Lower leg skin (tissue), 3 donors: ENCODE measurements at regions not wholly inside any gene's neighbourhood (a gene's known extent, or its start where the extent isn't known, plus 50 kb on each side); places are given as distances from the start of the nearest gene placed in this dataset.

Experiments
- POLR2A ChIP-seq, 2 donors: fragments of 450-650 bp; IDR thresholded peaks; one replicate each; pipeline ENCODE4 v1.6.1; 2016 to 2017; ENCODE audit warnings: antibody characterized with exemption in 2 of 2, mild to moderate bottlenecking in 1 of 2, moderate library complexity in 1 of 2
- TF ChIP-seq, protein P1 (sequence below), 3 donors: fragments of 450-650 bp; IDR thresholded peaks; one replicate each; pipeline ENCODE4 v1.5.1; 2016; ENCODE audit warnings: antibody characterized with exemption in 3 of 3, mild to moderate bottlenecking in 3 of 3, moderate library complexity in 2 of 3

GRCh38 chr11:116232364-116232828 lies 540.4 kb downstream of the BUD13 start:
- TF ChIP-seq, protein P1, sequence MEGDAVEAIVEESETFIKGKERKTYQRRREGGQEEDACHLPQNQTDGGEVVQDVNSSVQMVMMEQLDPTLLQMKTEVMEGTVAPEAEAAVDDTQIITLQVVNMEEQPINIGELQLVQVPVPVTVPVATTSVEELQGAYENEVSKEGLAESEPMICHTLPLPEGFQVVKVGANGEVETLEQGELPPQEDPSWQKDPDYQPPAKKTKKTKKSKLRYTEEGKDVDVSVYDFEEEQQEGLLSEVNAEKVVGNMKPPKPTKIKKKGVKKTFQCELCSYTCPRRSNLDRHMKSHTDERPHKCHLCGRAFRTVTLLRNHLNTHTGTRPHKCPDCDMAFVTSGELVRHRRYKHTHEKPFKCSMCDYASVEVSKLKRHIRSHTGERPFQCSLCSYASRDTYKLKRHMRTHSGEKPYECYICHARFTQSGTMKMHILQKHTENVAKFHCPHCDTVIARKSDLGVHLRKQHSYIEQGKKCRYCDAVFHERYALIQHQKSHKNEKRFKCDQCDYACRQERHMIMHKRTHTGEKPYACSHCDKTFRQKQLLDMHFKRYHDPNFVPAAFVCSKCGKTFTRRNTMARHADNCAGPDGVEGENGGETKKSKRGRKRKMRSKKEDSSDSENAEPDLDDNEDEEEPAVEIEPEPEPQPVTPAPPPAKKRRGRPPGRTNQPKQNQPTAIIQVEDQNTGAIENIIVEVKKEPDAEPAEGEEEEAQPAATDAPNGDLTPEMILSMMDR (IDR thresholded peaks at IDR 0.05): no peak
- TF ChIP-seq POLR2A (IDR thresholded peaks at IDR 0.05): no peak
